ENCODE measurements at regions not wholly inside any gene's neighbourhood (a gene's known extent, or its start where the extent isn't known, plus 50 kb on each side); places are given as distances from the start of the nearest gene placed in this dataset.

- TF ChIP-seq POLR2A (IDR thresholded peaks at IDR 0.05), result no peak
- no peak for TF ChIP-seq POLR2AphosphoS5 (IDR thresholded peaks at IDR 0.05)
- TF ChIP-seq EP300 (IDR thresholded peaks at IDR 0.05), result no peak
- TF ChIP-seq, protein P1, sequence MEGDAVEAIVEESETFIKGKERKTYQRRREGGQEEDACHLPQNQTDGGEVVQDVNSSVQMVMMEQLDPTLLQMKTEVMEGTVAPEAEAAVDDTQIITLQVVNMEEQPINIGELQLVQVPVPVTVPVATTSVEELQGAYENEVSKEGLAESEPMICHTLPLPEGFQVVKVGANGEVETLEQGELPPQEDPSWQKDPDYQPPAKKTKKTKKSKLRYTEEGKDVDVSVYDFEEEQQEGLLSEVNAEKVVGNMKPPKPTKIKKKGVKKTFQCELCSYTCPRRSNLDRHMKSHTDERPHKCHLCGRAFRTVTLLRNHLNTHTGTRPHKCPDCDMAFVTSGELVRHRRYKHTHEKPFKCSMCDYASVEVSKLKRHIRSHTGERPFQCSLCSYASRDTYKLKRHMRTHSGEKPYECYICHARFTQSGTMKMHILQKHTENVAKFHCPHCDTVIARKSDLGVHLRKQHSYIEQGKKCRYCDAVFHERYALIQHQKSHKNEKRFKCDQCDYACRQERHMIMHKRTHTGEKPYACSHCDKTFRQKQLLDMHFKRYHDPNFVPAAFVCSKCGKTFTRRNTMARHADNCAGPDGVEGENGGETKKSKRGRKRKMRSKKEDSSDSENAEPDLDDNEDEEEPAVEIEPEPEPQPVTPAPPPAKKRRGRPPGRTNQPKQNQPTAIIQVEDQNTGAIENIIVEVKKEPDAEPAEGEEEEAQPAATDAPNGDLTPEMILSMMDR (IDR thresholded peaks at IDR 0.05), result no peak
- DNase-seq (no peak), ATAC-seq (ENCODE audit: low FRiP score in 2 of 2) (no peak)
- Histone ChIP-seq H3K4me3 (no peak overlapping the region), H3K4me1 (no peaks in the 10 kb centered on the region), H3K36me3 (no peaks in the 10 kb centered on the region), H3K27ac (no peak overlapping the region), H3K9me3 (peaks cover 0 to 11% (median 0%) of the 10 kb centered on the region in 4 donors), H3K27me3 (no peaks in the 10 kb centered on the region)
- WGBS, 2 donors, result 42 to 50% methylated on average over 3 of the region's 3 CpGs
These were observed 230.5 kb upstream of the PUDP start for GRCh38 chrX:7378406-7378805.

GRCh38 chrX:7372825-7373525, 225.0 kb upstream of the PUDP start:
- ATAC-seq (ENCODE audit: low FRiP score in 2 of 2) (no peak), DNase-seq (no peak)
- Histone ChIP-seq H3K4me3 (no peak overlapping the region), H3K4me1 (no peaks in the 10 kb centered on the region), H3K36me3 (no peaks in the 10 kb centered on the region), H3K27me3 (no peaks in the 10 kb centered on the region), H3K27ac (no peak overlapping the region), H3K9me3 (peaks cover 0 to 28% (median 0%) of the 10 kb centered on the region in 4 donors)
- TF ChIP-seq POLR2AphosphoS5 (IDR thresholded peaks at IDR 0.05) (no peak), POLR2A (IDR thresholded peaks at IDR 0.05) (no peak), EP300 (IDR thresholded peaks at IDR 0.05) (no peak)
- TF ChIP-seq, protein P1 (IDR thresholded peaks at IDR 0.05), result no peak
- WGBS, 2 donors, result 65 to 75% methylated on average over 7 of the region's 7 CpGs

DNA sequence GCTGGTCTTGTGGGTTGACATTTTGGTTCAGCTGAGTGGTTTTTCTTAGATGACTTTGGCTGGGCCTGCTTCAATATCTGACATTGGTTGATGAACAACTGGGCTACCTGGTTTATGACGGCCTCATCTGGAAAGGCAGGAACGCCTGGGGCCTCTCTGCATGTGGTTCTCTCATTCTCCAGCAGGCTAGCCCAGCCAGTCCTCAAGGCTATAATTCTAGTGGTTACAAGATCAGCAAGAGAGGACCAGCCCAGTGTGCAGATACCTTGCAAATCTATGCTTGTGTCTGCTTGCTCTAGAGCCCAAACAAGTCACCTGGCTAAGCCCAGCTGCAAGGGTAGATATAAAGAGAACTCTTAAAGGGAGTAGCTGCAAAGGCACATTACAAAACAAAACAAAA, 214.2 kb upstream of the PUDP start:
- H3K9me3 ChIP-seq, result no peaks in the 10 kb centered on the region
- H3K4me1 ChIP-seq, result no peaks in the 10 kb centered on the region
- TF ChIP-seq POLR2AphosphoS5 (IDR thresholded peaks at IDR 0.05), result no peak
- 85% methylated on average over 2 of the region's 2 CpGs; no CpG with 5 or more reads in 1 of the 2 donors for WGBS, 2 donors
- H3K27me3 ChIP-seq, result no peaks in the 10 kb centered on the region
- no peaks in the 10 kb centered on the region for H3K36me3 ChIP-seq
- no peak overlapping the region for H3K27ac ChIP-seq
- no peak overlapping the region for H3K4me3 ChIP-seq
- ATAC-seq (ENCODE audit: low FRiP score in 2 of 2), result no peak
- no peak for DNase-seq

- no peak overlapping the region for H3K4me3 ChIP-seq
- TF ChIP-seq EP300 (IDR thresholded peaks at IDR 0.05) (no peak), POLR2AphosphoS5 (IDR thresholded peaks at IDR 0.05) (no peak), POLR2A (IDR thresholded peaks at IDR 0.05) (no peak)
- TF ChIP-seq, protein P1 (IDR thresholded peaks at IDR 0.05), result no peak
- H3K27me3 ChIP-seq, result no peaks in the 10 kb centered on the region
- WGBS, 2 donors, result 54 to 64% methylated on average over 1 of the region's 1 CpG
- no peaks in the 10 kb centered on the region for H3K9me3 ChIP-seq
- DNase-seq (no peak), ATAC-seq (ENCODE audit: low FRiP score in 2 of 2) (no peak)
- no peaks in the 10 kb centered on the region for H3K4me1 ChIP-seq
- no peak overlapping the region for H3K27ac ChIP-seq
- no peaks in the 10 kb centered on the region for H3K36me3 ChIP-seq
These were observed 204.0 kb upstream of the PUDP start for GRCh38 chrX:7351926-7352325.

GRCh38 chrX:7347465-7347864, 199.5 kb upstream of the PUDP start:
- ATAC-seq (ENCODE audit: low FRiP score in 2 of 2), result no peak
- Histone ChIP-seq H3K27me3 (no peaks in the 10 kb centered on the region), H3K27ac (no peak overlapping the region), H3K9me3 (no peaks in the 10 kb centered on the region), H3K4me3 (no peak overlapping the region), H3K4me1 (no peaks in the 10 kb centered on the region), H3K36me3 (no peaks in the 10 kb centered on the region)
- TF ChIP-seq POLR2A (IDR thresholded peaks at IDR 0.05) (no peak), POLR2AphosphoS5 (IDR thresholded peaks at IDR 0.05) (no peak)
- TF ChIP-seq, protein P1 (IDR thresholded peaks at IDR 0.05), result no peak
- 91 to 92% methylated on average over 5 of the region's 5 CpGs for WGBS, 2 donors
- DNase-seq, result no peak
